AG10803 (cell line): ENCODE measurements at regions not wholly inside any gene's neighbourhood (a gene's known extent, or its start where the extent isn't known, plus 50 kb on each side); places are given as distances from the start of the nearest gene placed in this dataset.
A peak's percentile ranks its signal among the peaks of the same experiment; 100 is the strongest.
"Not testable (repeated sequence)": the region's sequence is repeated elsewhere in the genome, so short reads cannot be mapped to it uniquely, and the experiment has no call there.

Source experiments
- DNase-seq: peaks from one replicate; pipeline ENCODE4 v3.0.0; 2010; ENCODE audit warnings: low read depth
- H3K4me3 ChIP-seq: 2 replicates; pipeline ENCODE4 v1.5.1; 2011; ENCODE audit warnings: mild to moderate bottlenecking, low read length, control low read depth
- CTCF ChIP-seq: conservative IDR thresholded peaks from 2 replicates; pipeline ENCODE4 v1.5.1; 2011; ENCODE audit warnings: mild to moderate bottlenecking, low read length, control low read depth, inconsistent platforms

DNA sequence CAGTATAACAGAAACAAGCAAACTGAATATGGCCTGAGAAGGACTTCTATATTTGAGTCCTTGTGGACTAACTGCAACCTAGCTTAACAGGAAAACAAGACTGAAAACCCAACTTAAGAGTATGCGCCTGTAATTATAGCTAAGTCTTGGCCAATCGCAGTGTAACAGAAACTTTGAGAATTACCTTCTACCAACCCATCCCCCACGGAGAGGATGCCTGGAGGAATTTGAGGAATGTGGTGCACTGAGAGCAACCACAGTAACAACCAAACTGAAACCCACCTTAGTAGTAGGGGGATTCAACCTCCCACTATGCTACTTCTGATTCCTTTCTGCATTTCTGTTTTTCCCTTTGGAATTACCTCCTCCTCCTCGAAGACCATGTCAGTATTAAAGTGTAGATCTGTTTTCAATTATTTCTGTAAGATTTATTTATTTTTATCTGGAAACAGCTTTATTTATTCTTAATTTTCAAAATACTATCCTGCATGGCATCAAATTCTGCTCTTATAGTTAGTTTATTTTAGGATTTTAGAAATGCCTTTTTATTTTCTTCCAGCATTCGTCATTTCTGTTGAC, 393.6 kb downstream of the KCNA4 start:
- no peak for DNase-seq
- TF ChIP-seq CTCF, result no peak
- H3K4me3 ChIP-seq, result no peak overlapping the region

DNA sequence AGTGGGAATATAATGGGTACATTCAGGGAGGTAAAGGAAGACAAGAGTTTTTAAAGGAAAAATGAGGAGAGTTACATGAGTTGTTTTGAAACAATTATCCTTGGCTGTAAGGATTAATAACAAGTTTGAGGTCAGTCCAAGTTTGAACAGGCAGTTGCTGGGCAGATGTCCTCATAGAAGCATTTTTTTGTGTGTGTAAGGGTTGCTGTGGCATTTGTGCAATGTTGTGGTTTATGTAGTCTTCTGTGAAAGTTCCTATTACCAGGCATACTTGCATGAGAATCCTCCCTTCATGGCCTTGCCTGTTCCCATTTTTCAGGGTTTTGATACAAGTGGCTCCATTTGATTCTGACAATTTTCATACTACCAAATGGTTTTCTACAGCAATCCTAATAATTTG, 400.2 kb downstream of the KCNA4 start:
- no peak for TF ChIP-seq CTCF
- DNase-seq, result peak; percentile 92
- no peak overlapping the region for H3K4me3 ChIP-seq

DNA sequence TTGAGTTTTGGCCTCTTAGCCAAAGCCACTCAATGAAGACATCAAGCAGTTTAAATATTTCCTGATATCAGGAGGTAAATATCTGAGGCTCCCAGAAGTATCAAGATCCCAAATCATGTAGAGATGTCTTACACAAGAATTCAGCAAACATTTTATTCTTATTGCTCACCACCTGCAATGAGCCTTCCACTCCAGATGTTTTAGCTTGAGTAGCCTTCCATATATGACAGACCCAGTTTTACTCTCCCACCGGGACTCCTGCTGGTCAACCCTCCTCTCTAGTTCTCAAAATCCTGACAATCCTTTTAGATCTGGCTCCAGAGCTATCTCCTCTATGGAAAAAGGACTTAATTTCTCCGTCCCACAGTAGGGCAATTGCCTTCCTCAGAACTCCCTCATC, 404.4 kb downstream of the KCNA4 start:
- H3K4me3 ChIP-seq, result no peak overlapping the region
- TF ChIP-seq CTCF, result 0 out of 2 replicates have a peak, but pooled peaks have one; percentile 5
- DNase-seq, result peak; percentile 62

- H3K4me3 ChIP-seq, result no peak overlapping the region
- no peak for DNase-seq
- TF ChIP-seq CTCF, result no peak
These were observed 410.3 kb downstream of the KCNA4 start for GRCh38 chr11:29606330-29607031.

- not testable (repeated sequence) for H3K4me3 ChIP-seq, DNase-seq
These were observed 416.7 kb downstream of the KCNA4 start for GRCh38 chr11:29600151-29600575.

GRCh38 chr11:29584342-29584741, 432.5 kb downstream of the KCNA4 start:
- no peak for TF ChIP-seq CTCF
- no peak for DNase-seq
- no peak overlapping the region for H3K4me3 ChIP-seq

DNA sequence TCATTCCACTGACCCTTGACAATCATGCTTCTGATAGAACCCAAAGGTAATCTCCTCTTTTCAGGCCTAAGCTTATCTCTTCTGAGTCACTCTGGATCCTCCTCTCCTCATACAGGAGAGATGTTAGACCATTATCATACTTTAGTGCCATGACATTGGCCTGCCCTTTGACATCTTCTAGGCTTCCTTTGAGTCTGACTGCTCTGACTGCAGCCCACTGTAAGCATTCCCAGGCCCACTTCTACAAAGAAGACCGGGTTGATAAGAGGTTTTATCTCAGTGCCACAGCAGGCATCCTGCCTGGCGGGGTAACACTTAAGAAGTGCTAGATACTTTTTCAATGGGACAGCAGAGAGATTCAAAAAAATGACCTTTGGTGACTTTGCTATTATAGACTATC, 438.0 kb downstream of the KCNA4 start:
- no peak for TF ChIP-seq CTCF
- no peak for DNase-seq
- H3K4me3 ChIP-seq, result no peak overlapping the region
